ENCODE measurements at regions not wholly inside any gene's neighbourhood (a gene's known extent, or its start where the extent isn't known, plus 50 kb on each side); places are given as distances from the start of the nearest gene placed in this dataset.
"Not testable (repeated sequence)": the region's sequence is repeated elsewhere in the genome, so short reads cannot be mapped to it uniquely, and the experiment has no call there.

GRCh38 chr5:33162057-33162456 lies 278.7 kb upstream of the TARS1 start:
- DNase-seq = no peak

DNA sequence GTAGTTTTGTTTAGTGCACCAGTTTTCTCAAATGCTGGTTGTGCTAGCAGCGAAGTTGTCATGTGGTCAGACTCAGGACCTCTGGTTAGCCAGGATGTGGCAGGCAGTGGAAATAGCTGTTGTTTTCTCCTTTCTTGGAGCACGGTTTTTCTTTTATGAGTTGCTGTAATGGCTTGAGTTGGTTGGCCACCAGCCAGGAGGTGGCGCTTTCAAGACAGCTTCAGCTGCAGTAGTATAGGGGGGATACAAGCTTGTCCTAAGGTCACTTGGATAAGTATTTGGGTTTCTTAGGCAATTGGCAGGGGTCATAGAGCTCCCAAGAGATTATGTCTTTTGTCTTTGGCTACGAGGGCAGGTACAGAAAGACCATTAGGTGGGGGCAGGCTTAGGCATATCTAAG lies 274.2 kb upstream of the TARS1 start:
- no peak for DNase-seq

- no peak for DNase-seq
Measured at GRCh38 chr5:33166948-33167347, 273.8 kb upstream of the TARS1 start.

DNA sequence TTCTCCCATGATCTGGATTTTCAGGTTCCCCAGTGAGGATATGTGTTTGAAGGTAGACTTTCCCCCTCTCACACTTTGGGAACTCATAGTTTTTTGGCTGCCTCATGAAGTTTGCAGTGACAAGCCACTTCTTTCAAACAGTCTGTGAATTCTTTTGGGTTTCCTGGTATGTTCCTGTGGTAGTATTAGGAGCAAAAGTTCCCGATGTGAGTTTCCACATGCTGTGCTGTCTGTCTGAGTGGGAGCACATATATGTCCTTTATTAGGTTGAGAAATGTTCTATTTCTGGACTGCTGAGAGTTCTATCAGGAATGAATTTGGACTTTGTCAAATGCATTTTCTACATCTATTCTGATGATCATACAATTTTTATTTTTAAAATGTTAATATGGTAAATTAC lies 273.2 kb upstream of the TARS1 start:
- no peak for DNase-seq

GRCh38 chr5:33170411-33170810 lies 270.4 kb upstream of the TARS1 start:
- no peak for DNase-seq

GRCh38 chr5:33174383-33174782 lies 266.4 kb upstream of the TARS1 start:
- no peak for DNase-seq

- peak in 1 of 2 donors; percentile 5 for DNase-seq
Measured at GRCh38 chr5:33179301-33179700, 261.5 kb upstream of the TARS1 start.

DNA sequence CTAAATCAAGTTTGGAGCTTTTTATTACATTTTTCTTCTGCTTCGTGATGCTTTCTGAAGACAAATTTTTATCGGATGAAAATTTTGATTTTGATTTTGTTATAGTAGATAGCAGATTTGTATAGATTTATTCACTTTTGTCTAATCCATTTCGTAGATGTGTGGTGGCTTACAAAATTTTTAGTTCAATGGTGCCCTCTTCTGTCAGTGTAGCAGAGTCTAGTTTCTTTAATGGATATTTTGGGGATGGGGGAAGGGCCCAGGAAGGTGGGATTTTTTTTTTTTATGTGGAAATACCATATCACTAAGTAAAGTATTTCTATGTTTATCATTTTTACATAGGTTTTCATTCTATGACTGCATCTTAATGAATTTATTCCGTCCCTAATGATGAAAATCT lies 259.9 kb upstream of the TARS1 start:
- no peak for DNase-seq

DNA sequence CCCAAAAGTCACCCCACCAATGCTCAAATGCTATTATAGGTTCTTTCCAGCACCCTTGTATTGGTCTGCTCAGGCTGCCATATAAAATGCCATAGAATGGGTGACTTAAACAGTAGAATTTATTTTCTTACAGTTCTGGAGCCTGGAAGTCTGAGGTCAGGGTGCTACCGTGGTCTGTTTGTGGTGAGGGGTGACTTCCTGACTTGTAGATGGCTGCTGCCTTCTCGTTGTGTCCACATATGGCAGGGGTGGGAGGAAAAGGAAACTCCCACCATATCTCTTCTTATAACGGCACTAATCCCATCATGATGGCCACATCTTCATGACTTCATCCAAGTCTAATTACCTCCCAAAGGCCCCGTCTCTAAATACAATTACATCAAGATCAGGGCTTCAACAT lies 257.8 kb upstream of the TARS1 start:
- DNase-seq = no peak

GRCh38 chr5:33184367-33184766 lies 256.4 kb upstream of the TARS1 start:
- no peak for DNase-seq

DNA sequence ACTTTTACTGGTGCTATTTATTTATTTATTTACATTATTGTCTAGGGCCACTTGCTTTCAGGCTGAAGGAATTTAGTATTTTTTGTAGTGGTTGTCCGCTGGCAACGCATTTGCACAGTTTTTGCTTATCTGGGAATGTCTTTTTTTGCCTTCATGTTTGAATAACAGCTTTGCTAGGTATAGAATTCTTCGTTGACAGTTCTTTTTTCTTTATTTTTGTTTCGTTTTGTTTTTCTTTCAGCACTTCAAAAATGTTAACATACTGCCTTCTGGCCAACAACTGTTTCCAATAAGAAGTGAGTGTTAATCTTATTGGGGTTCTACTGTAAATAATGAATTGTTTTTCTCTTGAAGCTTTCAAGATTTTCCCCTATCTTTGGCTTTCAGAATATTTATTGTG lies 252.7 kb upstream of the TARS1 start:
- DNase-seq = no peak

GRCh38 chr5:33194914-33195313 lies 245.9 kb upstream of the TARS1 start:
- DNase-seq = no peak

- no peak for DNase-seq
Measured at GRCh38 chr5:33195431-33196165, 245.2 kb upstream of the TARS1 start.

GRCh38 chr5:33198836-33199235 lies 241.9 kb upstream of the TARS1 start:
- DNase-seq = no peak

DNA sequence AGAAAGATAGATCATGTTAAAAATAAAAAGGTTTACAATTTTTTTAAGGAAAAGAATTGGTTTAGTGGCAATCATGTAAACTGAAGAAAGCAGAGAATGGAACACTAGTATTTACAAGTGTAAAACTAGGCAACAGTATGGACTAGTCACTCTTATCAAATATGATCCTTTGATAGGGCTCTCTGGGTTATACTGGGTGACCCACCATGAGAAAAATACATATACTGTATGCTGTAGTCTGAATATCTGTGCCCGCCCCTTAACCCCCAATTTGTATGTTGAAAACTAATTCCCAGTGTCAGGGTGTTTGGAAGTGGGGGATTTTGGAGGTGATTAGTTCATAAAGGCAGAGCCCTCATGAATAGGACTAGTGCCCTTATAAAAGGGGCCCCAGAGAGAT lies 236.8 kb upstream of the TARS1 start:
- no peak for DNase-seq

GRCh38 chr5:33205079-33205478 lies 235.7 kb upstream of the TARS1 start:
- no peak for DNase-seq

GRCh38 chr5:33205727-33206410 lies 234.9 kb upstream of the TARS1 start:
- no peak for DNase-seq

DNA sequence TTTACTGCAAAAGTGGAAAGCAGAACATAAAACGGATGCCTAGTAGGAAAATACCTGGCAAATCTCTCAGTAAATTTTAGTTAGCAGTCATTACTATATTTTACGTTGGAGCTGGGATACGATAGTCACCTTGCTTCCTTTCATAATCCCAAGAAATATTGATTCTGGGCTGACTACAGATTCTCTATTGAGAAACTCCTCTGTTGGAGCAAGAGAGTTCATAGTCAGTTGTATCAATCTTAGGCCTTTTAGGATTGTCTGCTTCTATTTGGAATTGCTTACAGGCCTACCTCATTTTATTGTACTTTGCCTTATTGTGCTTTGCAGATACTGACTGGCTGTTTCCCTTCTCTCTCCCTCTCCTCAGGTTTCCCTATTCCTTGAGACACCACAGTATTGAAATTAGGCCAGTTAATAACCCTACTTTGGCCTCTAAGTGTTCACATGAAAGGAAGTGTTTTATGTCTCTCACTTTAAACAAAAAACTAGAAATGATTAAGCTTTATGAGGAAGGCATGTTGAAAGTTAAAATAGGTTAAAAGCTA lies 233.7 kb upstream of the TARS1 start:
- no peak for DNase-seq

DNA sequence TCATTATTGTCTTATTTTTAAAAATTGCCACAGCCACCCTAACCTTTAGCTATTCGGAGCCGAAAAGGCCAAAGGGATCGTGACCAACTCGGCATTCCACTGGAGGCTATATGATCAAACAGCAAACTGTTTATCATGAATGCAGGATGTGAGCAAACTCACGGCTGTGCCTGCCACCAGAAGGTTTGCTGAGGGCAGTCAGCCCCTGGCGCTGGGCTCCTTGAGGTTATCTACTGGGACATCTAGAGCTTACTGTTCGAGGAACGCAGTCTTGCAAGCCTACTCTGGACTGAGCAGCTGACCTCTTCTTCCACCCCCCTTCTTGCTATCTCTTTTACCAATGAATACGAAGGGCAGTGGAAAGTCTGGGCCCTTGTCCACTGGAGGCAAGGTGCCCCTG lies 231.5 kb upstream of the TARS1 start:
- DNase-seq = no peak

GRCh38 chr5:33210221-33210620 lies 230.5 kb upstream of the TARS1 start:
- DNase-seq = not testable (repeated sequence)

DNA sequence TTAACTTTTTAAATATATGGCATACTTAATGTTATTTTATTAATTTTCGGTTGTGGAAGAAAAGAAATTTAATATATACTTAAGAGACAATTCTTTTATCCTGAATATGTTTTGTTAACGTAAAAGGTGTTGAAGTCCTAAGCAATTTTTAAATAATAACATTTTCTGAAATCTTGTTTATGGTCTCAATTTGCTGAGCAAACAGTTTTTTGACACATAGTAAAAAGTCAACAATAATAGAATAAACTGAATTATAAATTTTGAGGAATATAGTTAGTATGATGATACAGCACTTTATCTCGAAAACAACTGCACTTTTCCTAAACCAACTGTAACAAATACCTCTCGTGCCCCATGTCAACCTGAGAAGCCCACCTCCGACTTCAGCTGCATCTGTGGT lies 229.8 kb upstream of the TARS1 start:
- DNase-seq = no peak

DNA sequence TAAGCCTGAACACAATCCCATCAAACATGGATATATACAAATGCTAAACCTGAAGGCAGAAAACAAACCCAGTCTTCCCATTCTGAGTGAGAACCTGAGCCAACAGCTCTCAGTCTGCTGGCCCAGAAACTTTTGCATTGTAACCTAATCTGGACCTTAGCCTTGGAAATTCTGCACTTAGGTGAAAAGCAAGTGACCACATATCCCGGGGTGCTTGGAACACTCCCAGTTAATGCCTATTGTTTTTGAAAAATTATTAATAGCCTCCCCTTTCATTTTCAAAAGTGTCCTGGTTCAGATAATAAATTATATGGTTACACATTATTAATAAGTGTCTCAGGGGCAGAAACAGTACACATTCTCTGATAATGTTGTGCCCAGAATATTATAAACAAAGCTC lies 228.3 kb upstream of the TARS1 start:
- DNase-seq = no peak

GRCh38 chr5:33212900-33213299 lies 227.9 kb upstream of the TARS1 start:
- DNase-seq = no peak

GRCh38 chr5:33223563-33224284 lies 217.0 kb upstream of the TARS1 start:
- no peak for DNase-seq
